ENCODE measurements at regions not wholly inside any gene's neighbourhood (a gene's known extent, or its start where the extent isn't known, plus 50 kb on each side); places are given as distances from the start of the nearest gene placed in this dataset.

DNA sequence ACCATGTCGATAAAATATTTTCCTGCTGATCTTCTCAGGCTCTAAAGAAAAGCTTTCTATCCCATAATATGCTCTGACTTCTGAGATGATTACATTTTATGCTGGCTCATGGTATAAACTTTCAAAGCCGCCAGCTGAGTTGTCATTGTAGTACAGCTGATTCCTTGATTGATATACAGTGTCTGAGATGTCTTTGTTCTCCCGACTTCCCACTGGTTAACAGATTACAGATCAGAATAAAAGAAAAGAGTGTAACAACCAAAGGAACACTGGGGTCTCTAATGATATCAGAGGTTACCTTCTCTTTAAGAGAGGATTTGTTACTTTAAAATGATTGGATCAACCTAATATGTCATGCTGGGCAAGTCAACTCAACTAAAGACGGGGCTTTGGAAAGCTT, 485.4 kb upstream of the LRRC7 start:
- no peak for TF ChIP-seq ZBTB33 (IDR thresholded peaks at IDR 0.05)
- TF ChIP-seq NR2F2 (IDR thresholded peaks at IDR 0.05) = no peak
- no peak for TF ChIP-seq FOXA2 (IDR thresholded peaks at IDR 0.05)
- no peak for TF ChIP-seq HNF4A (conservative IDR thresholded peaks at IDR 0.05)
- TF ChIP-seq RXRA (IDR thresholded peaks at IDR 0.05) = no peak
- TF ChIP-seq ATF3 (IDR thresholded peaks at IDR 0.05) = no peak
- TF ChIP-seq HNF4G (IDR thresholded peaks at IDR 0.05) = no peak
- no peak for TF ChIP-seq SP1 (IDR thresholded peaks at IDR 0.05)
- no peak for TF ChIP-seq YY1 (IDR thresholded peaks at IDR 0.05)
- no peak for TF ChIP-seq JUND (IDR thresholded peaks at IDR 0.05)
- TF ChIP-seq FOXA1 (IDR thresholded peaks at IDR 0.05) = no peak
- TF ChIP-seq EGR1 (IDR thresholded peaks at IDR 0.05; ENCODE audit: low read depth in 2 of 2) = no peak
- no peak for TF ChIP-seq GABPA (IDR thresholded peaks at IDR 0.05 in 1 of 2, conservative IDR thresholded peaks at IDR 0.05 in 1 of 2)
- no peak for TF ChIP-seq TAF1 (conservative IDR thresholded peaks at IDR 0.05)
- TF ChIP-seq, protein P1, sequence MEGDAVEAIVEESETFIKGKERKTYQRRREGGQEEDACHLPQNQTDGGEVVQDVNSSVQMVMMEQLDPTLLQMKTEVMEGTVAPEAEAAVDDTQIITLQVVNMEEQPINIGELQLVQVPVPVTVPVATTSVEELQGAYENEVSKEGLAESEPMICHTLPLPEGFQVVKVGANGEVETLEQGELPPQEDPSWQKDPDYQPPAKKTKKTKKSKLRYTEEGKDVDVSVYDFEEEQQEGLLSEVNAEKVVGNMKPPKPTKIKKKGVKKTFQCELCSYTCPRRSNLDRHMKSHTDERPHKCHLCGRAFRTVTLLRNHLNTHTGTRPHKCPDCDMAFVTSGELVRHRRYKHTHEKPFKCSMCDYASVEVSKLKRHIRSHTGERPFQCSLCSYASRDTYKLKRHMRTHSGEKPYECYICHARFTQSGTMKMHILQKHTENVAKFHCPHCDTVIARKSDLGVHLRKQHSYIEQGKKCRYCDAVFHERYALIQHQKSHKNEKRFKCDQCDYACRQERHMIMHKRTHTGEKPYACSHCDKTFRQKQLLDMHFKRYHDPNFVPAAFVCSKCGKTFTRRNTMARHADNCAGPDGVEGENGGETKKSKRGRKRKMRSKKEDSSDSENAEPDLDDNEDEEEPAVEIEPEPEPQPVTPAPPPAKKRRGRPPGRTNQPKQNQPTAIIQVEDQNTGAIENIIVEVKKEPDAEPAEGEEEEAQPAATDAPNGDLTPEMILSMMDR (IDR thresholded peaks at IDR 0.05; ENCODE audit: low read depth, low read length, missing input control) = no peak
- TF ChIP-seq, protein P2, sequence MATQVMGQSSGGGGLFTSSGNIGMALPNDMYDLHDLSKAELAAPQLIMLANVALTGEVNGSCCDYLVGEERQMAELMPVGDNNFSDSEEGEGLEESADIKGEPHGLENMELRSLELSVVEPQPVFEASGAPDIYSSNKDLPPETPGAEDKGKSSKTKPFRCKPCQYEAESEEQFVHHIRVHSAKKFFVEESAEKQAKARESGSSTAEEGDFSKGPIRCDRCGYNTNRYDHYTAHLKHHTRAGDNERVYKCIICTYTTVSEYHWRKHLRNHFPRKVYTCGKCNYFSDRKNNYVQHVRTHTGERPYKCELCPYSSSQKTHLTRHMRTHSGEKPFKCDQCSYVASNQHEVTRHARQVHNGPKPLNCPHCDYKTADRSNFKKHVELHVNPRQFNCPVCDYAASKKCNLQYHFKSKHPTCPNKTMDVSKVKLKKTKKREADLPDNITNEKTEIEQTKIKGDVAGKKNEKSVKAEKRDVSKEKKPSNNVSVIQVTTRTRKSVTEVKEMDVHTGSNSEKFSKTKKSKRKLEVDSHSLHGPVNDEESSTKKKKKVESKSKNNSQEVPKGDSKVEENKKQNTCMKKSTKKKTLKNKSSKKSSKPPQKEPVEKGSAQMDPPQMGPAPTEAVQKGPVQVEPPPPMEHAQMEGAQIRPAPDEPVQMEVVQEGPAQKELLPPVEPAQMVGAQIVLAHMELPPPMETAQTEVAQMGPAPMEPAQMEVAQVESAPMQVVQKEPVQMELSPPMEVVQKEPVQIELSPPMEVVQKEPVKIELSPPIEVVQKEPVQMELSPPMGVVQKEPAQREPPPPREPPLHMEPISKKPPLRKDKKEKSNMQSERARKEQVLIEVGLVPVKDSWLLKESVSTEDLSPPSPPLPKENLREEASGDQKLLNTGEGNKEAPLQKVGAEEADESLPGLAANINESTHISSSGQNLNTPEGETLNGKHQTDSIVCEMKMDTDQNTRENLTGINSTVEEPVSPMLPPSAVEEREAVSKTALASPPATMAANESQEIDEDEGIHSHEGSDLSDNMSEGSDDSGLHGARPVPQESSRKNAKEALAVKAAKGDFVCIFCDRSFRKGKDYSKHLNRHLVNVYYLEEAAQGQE (IDR thresholded peaks at IDR 0.05) = no peak
- Histone ChIP-seq H3K27me3 (ENCODE audit: control insufficient read depth in 4 of 4, insufficient read depth in 4 of 4, low read length in 3 of 4) (no peaks in the 10 kb centered on the region), H3K9me3 (ENCODE audit: control insufficient read depth in 4 of 4, low read length in 3 of 4) (no peaks in the 10 kb centered on the region), H3K4me1 (ENCODE audit: control insufficient read depth in 4 of 4, insufficient read depth in 4 of 4, low read length in 3 of 4) (no peaks in the 10 kb centered on the region), H3K9ac (ENCODE audit: low read depth in 1 of 2, low read length in 2 of 2) (no peak overlapping the region), H3K36me3 (ENCODE audit: control insufficient read depth in 4 of 4, insufficient read depth in 3 of 4, low read depth in 1 of 4, low read length in 3 of 4) (no peaks in the 10 kb centered on the region), H3K27ac (ENCODE audit: low read depth in 1 of 2, low read length in 2 of 2) (no peak overlapping the region), H3K4me3 (ENCODE audit: low read depth in 1 of 3, low read length in 3 of 3) (no peak overlapping the region)
- WGBS = 62% methylated on average over 4 of the region's 4 CpGs
- no peak for DNase-seq (ENCODE audit: low spot score)

DNA sequence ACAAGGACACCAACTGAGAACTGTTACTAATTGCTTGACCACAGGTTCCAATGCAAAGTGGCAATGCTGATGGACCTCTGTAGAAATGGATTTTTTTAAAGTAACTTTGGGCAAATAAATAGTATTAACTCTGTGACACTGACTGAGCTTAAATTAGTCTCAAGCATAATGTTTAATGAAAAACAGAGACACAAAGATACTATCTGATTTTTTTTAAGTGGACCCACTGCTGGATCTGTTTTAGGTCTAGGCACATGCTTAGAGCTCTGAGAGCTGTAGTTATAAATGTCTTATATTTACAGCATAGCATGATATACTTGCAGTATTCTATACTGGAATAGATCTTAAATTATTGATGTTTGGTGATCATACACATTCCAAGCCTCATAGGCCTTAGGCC, 481.6 kb upstream of the LRRC7 start:
- H3K27ac ChIP-seq (ENCODE audit: low read depth in 1 of 2, low read length in 2 of 2) = no peak overlapping the region
- no peak for DNase-seq (ENCODE audit: low spot score)
- H3K4me1 ChIP-seq (ENCODE audit: control insufficient read depth in 4 of 4, insufficient read depth in 4 of 4, low read length in 3 of 4) = no peaks in the 10 kb centered on the region
- H3K9me3 ChIP-seq (ENCODE audit: control insufficient read depth in 4 of 4, low read length in 3 of 4) = no peaks in the 10 kb centered on the region
- H3K36me3 ChIP-seq (ENCODE audit: control insufficient read depth in 4 of 4, insufficient read depth in 3 of 4, low read depth in 1 of 4, low read length in 3 of 4) = no peaks in the 10 kb centered on the region
- no peaks in the 10 kb centered on the region for H3K27me3 ChIP-seq (ENCODE audit: control insufficient read depth in 4 of 4, insufficient read depth in 4 of 4, low read length in 3 of 4)
- no peak overlapping the region for H3K9ac ChIP-seq (ENCODE audit: low read depth in 1 of 2, low read length in 2 of 2)
- no peak overlapping the region for H3K4me3 ChIP-seq (ENCODE audit: low read depth in 1 of 3, low read length in 3 of 3)
- no peak for TF ChIP-seq ATF3 (IDR thresholded peaks at IDR 0.05)
- TF ChIP-seq EGR1 (IDR thresholded peaks at IDR 0.05; ENCODE audit: low read depth in 2 of 2) = no peak
- no peak for TF ChIP-seq NR2F2 (IDR thresholded peaks at IDR 0.05)
- no peak for TF ChIP-seq SP1 (IDR thresholded peaks at IDR 0.05)
- no peak for TF ChIP-seq TAF1 (conservative IDR thresholded peaks at IDR 0.05)
- TF ChIP-seq JUND (IDR thresholded peaks at IDR 0.05) = no peak
- TF ChIP-seq RXRA (IDR thresholded peaks at IDR 0.05) = no peak
- TF ChIP-seq, protein P2 (IDR thresholded peaks at IDR 0.05) = no peak
- no peak for TF ChIP-seq RAD21 (IDR thresholded peaks at IDR 0.05)
- no peak for TF ChIP-seq FOXA2 (IDR thresholded peaks at IDR 0.05)
- TF ChIP-seq GABPA (IDR thresholded peaks at IDR 0.05 in 1 of 2, conservative IDR thresholded peaks at IDR 0.05 in 1 of 2) = no peak
- TF ChIP-seq FOXA1 (IDR thresholded peaks at IDR 0.05) = no peak
- no peak for TF ChIP-seq ZBTB33 (IDR thresholded peaks at IDR 0.05)
- no peak for TF ChIP-seq HNF4G (IDR thresholded peaks at IDR 0.05)
- TF ChIP-seq HNF4A (conservative IDR thresholded peaks at IDR 0.05) = no peak
